Fibroblast of lung (primary cell): ENCODE measurements at regions not wholly inside any gene's neighbourhood (a gene's known extent, or its start where the extent isn't known, plus 50 kb on each side); places are given as distances from the start of the nearest gene placed in this dataset.

Source experiments
- EZH2 ChIP-seq: IDR thresholded peaks from 2 replicates; pipeline ENCODE4 v1.5.1; 2012; ENCODE audit warnings: low read length, control low read depth, mild to moderate bottlenecking; ENCODE audit errors: missing control alignments
- TF ChIP-seq, protein P1 (sequence below), 2 donors: IDR thresholded peaks in 1 of 2; conservative IDR thresholded peaks in 1 of 2; 1 replicate in 1 of 2; 2 replicates in 1 of 2; pipeline ENCODE4 v1.5.1; 2011 to 2012; ENCODE audit warnings: low read length in 2 of 2, control low read depth in 1 of 2, inconsistent platforms in 1 of 2, low read depth in 1 of 2, mild to moderate bottlenecking in 1 of 2

DNA sequence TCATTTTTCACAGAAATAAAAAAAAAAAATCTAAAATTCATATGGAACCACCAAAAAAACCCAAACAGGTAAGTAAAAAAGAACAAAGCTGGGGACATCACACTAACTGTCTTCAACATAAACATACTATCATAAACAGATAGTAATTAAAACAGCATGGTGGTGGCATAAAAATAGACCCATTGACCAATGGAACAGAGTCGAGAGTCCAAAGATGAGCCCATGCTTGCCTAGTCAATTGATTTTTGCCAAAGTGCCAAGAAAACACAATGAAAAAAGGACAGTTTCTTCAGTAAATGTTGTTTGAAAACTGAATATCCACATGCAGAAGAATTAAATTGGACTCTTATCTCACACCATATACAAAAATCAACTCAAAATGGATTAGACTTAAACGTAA, 513.2 kb upstream of the PHF14 start:
- TF ChIP-seq, protein P1, sequence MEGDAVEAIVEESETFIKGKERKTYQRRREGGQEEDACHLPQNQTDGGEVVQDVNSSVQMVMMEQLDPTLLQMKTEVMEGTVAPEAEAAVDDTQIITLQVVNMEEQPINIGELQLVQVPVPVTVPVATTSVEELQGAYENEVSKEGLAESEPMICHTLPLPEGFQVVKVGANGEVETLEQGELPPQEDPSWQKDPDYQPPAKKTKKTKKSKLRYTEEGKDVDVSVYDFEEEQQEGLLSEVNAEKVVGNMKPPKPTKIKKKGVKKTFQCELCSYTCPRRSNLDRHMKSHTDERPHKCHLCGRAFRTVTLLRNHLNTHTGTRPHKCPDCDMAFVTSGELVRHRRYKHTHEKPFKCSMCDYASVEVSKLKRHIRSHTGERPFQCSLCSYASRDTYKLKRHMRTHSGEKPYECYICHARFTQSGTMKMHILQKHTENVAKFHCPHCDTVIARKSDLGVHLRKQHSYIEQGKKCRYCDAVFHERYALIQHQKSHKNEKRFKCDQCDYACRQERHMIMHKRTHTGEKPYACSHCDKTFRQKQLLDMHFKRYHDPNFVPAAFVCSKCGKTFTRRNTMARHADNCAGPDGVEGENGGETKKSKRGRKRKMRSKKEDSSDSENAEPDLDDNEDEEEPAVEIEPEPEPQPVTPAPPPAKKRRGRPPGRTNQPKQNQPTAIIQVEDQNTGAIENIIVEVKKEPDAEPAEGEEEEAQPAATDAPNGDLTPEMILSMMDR (conservative IDR thresholded peaks at IDR 0.05 in 1 of 2, IDR thresholded peaks at IDR 0.05 in 1 of 2; ENCODE audit: low read depth in 1 of 2, low read length in 2 of 2), result no peak
- TF ChIP-seq EZH2, result no peak
